ENCODE measurements at regions not wholly inside any gene's neighbourhood (a gene's known extent, or its start where the extent isn't known, plus 50 kb on each side); places are given as distances from the start of the nearest gene placed in this dataset.
A peak's percentile ranks its signal among the peaks of the same experiment; 100 is the strongest.

GRCh38 chr15:95291898-95292472, 1038.5 kb upstream of the NR2F2 start:
- TF ChIP-seq, protein P1, sequence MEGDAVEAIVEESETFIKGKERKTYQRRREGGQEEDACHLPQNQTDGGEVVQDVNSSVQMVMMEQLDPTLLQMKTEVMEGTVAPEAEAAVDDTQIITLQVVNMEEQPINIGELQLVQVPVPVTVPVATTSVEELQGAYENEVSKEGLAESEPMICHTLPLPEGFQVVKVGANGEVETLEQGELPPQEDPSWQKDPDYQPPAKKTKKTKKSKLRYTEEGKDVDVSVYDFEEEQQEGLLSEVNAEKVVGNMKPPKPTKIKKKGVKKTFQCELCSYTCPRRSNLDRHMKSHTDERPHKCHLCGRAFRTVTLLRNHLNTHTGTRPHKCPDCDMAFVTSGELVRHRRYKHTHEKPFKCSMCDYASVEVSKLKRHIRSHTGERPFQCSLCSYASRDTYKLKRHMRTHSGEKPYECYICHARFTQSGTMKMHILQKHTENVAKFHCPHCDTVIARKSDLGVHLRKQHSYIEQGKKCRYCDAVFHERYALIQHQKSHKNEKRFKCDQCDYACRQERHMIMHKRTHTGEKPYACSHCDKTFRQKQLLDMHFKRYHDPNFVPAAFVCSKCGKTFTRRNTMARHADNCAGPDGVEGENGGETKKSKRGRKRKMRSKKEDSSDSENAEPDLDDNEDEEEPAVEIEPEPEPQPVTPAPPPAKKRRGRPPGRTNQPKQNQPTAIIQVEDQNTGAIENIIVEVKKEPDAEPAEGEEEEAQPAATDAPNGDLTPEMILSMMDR (IDR thresholded peaks at IDR 0.05), result peak; percentile 40 to 42
- no peak for TF ChIP-seq POLR2AphosphoS5 (IDR thresholded peaks at IDR 0.05)

Measured in suprapubic skin (tissue), 3 donors.